ENCODE measurements at regions not wholly inside any gene's neighbourhood (a gene's known extent, or its start where the extent isn't known, plus 50 kb on each side); places are given as distances from the start of the nearest gene placed in this dataset.

DNA sequence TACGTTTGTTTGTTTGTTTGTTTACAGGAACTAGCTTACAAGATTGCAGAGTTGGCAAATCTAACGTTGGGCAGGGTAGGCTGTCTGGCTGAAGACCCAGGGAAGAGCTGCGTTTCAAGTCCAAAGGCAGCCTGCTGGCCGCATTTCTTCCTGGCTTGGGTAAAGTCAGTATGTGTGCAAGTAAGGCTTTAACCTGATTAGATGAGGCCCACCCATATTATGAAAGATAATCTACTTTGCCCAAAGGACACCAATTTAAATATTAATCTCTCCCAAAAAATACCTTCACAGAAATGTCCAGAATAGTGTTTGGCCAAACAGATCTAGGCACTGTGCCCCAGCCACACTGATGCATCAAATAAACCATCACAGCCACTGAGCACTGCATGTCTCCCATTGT is 228.9 kb upstream of the HABP2 start:
- TF ChIP-seq, protein P1, sequence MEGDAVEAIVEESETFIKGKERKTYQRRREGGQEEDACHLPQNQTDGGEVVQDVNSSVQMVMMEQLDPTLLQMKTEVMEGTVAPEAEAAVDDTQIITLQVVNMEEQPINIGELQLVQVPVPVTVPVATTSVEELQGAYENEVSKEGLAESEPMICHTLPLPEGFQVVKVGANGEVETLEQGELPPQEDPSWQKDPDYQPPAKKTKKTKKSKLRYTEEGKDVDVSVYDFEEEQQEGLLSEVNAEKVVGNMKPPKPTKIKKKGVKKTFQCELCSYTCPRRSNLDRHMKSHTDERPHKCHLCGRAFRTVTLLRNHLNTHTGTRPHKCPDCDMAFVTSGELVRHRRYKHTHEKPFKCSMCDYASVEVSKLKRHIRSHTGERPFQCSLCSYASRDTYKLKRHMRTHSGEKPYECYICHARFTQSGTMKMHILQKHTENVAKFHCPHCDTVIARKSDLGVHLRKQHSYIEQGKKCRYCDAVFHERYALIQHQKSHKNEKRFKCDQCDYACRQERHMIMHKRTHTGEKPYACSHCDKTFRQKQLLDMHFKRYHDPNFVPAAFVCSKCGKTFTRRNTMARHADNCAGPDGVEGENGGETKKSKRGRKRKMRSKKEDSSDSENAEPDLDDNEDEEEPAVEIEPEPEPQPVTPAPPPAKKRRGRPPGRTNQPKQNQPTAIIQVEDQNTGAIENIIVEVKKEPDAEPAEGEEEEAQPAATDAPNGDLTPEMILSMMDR (conservative IDR thresholded peaks at IDR 0.05) = no peak
- TF ChIP-seq ZFX (IDR thresholded peaks at IDR 0.05) = no peak

All from C4-2B (cell line).